ENCODE measurements at regions not wholly inside any gene's neighbourhood (a gene's known extent, or its start where the extent isn't known, plus 50 kb on each side); places are given as distances from the start of the nearest gene placed in this dataset.

DNA sequence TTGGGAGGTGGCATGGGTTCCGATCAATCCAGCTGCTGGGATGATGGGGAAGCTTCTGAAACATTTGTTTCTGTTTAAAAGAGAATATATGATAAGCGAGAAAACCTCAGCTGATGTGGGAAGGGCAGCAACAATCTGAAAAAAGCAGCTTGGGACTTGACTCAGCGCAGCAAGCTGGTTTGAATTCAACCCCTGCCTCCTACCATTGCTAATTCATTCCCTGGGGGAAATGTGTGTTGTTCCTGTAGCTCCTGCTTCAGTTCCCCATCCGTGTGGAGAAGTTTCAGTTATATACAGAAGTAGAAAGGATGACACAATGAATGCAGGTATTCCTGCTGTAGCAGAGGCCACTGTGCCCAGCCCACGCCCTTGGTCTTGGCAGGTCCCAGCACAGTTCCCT lies 145.1 kb downstream of the NXNL2 start:
- no peak for DNase-seq (ENCODE audit: low read depth)
- H3K4me3 ChIP-seq (ENCODE audit: control insufficient read depth, low read depth, low read length) = no peak overlapping the region
- TF ChIP-seq, protein P1, sequence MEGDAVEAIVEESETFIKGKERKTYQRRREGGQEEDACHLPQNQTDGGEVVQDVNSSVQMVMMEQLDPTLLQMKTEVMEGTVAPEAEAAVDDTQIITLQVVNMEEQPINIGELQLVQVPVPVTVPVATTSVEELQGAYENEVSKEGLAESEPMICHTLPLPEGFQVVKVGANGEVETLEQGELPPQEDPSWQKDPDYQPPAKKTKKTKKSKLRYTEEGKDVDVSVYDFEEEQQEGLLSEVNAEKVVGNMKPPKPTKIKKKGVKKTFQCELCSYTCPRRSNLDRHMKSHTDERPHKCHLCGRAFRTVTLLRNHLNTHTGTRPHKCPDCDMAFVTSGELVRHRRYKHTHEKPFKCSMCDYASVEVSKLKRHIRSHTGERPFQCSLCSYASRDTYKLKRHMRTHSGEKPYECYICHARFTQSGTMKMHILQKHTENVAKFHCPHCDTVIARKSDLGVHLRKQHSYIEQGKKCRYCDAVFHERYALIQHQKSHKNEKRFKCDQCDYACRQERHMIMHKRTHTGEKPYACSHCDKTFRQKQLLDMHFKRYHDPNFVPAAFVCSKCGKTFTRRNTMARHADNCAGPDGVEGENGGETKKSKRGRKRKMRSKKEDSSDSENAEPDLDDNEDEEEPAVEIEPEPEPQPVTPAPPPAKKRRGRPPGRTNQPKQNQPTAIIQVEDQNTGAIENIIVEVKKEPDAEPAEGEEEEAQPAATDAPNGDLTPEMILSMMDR (IDR thresholded peaks at IDR 0.05; ENCODE audit: control insufficient read depth, insufficient read depth, low read depth, low read length, missing control alignments) = no peak

DNA sequence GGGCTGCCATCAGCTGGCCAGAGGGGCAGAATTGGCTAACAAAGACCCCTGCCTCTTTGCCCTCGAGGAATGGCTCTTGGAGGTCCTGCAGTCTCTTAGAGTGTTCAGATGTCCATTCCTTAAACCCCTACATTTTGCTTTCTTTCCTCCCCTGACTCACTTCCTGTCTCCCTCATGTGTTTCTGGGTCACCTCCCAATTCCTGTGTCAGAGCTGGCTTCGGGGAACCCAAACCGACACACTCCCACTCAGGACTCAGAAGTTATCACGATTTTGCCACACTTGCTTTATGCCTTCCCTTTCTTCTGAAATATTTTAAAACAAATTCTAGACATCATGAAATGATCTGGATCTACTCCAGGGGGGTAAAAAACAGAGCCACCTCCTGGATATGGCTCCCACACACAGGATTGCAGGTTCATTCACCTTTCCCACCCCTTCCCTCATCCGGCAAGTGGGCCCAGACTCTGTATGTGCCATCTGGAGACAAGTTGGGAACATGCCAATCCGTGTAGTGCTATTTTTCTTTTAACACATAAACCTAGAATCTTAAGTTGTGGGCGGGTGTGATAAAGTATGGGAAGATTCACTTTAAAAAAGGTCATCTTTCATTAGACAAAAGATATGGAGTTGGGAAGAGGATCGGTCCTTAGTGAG lies 145.7 kb downstream of the NXNL2 start:
- DNase-seq (ENCODE audit: low read depth) = no peak
- no peak overlapping the region for H3K4me3 ChIP-seq (ENCODE audit: control insufficient read depth, low read depth, low read length)
- TF ChIP-seq, protein P1 (IDR thresholded peaks at IDR 0.05; ENCODE audit: control insufficient read depth, insufficient read depth, low read depth, low read length, missing control alignments) = no peak

DNA sequence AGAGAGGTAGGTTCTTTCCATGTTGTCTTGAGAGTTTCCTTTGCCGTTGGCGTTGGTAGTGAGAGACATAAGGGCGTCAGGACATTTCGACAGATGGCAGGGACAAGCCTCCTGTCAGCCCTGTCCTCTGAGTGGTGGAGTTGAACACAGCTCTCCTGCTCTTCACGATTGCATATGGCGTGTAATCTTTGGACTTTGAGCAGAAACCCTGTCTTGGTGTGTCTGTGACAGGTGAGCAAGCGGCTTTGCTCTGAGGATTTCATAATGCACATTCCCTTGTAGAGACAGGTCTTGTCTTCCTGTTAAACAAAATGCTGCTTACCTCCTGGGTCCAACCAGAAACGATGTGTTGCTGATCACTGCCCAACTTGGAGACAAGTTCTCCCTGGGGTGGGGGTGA lies 146.5 kb downstream of the NXNL2 start:
- no peak overlapping the region for H3K4me3 ChIP-seq (ENCODE audit: control insufficient read depth, low read depth, low read length)
- DNase-seq (ENCODE audit: low read depth) = no peak
- TF ChIP-seq, protein P1 (IDR thresholded peaks at IDR 0.05; ENCODE audit: control insufficient read depth, insufficient read depth, low read depth, low read length, missing control alignments) = no peak

DNA sequence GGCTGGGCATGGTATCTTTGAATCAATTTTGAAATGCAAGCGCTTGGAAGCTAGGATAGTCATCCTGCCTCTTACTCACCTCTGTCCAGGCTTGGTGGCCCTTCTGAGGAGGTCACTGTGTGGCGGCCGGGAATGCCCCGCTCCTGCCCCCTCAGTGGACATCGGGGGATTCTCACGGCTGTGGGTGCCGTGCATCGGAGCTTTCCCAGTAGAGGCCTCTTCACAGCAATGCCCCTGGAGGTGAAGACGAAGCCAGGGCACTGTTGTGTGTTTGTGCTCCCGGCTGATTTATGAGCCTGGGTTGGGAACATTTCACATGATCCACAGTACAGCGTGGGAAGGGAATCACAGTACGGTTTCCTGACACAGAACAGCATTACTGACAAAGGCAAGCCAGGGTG lies 147.5 kb downstream of the NXNL2 start:
- no peak overlapping the region for H3K4me3 ChIP-seq (ENCODE audit: control insufficient read depth, low read depth, low read length)
- TF ChIP-seq, protein P1 (IDR thresholded peaks at IDR 0.05; ENCODE audit: control insufficient read depth, insufficient read depth, low read depth, low read length, missing control alignments) = no peak
- DNase-seq (ENCODE audit: low read depth) = no peak

DNA sequence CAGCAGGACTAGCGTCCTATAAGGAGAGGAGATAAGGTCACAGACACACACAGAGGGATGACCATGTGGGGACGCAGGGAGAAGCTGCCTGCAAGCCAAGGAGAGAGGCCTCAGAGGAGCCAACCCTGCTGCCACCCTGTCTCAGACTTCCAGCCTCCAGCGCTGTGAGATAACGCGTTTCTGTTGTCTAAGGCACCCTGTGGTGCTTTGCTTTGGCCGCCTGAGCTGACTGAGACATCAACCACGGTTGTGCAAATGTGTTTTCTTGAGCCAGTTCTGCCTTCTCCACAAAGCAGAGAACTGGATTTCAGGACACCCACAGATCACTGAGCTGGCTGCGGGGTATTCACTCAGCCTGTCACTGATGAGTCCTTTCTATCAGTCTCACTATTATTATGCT lies 149.1 kb downstream of the NXNL2 start:
- H3K4me3 ChIP-seq (ENCODE audit: control insufficient read depth, low read depth, low read length) = no peak overlapping the region
- DNase-seq (ENCODE audit: low read depth) = no peak
- TF ChIP-seq, protein P1 (IDR thresholded peaks at IDR 0.05; ENCODE audit: control insufficient read depth, insufficient read depth, low read depth, low read length, missing control alignments) = no peak

DNA sequence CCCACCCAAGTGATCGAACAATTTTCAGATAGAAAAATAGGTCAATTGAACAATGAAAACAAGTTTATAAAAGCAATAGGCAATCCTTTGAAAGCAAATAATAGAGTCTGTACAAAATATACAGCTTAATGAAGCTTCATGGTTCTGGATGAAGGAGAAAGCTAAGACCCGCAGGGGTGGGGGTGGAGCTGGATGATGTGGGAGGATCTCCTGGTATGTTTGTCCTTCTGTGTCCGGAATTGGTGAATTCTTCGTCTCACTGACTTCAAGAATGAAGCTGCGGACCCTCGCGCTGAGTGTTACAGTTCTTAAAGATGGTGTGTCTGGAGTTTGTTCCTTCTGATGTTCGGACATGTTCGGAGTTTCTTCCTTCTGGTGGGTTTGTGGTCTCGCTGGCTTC lies 149.9 kb downstream of the NXNL2 start:
- DNase-seq (ENCODE audit: low read depth) = no peak
- TF ChIP-seq, protein P1 (IDR thresholded peaks at IDR 0.05; ENCODE audit: control insufficient read depth, insufficient read depth, low read depth, low read length, missing control alignments) = no peak
- no peak overlapping the region for H3K4me3 ChIP-seq (ENCODE audit: control insufficient read depth, low read depth, low read length)

Data from AG09309 (cell line).